ENCODE measurements at regions not wholly inside any gene's neighbourhood (a gene's known extent, or its start where the extent isn't known, plus 50 kb on each side); places are given as distances from the start of the nearest gene placed in this dataset.
"Not testable (repeated sequence)": the region's sequence is repeated elsewhere in the genome, so short reads cannot be mapped to it uniquely, and the experiment has no call there.

- DNase-seq (ENCODE audit: low spot score): no peak
- Histone ChIP-seq H4K8ac (ENCODE audit: low read depth, low read length) (no peak overlapping the region), H2BK15ac (ENCODE audit: low read length) (no peak overlapping the region), H2BK120ac (ENCODE audit: low read depth, low read length) (no peak overlapping the region), H3K79me1 (ENCODE audit: low read depth, low read length) (no peaks in the 10 kb centered on the region), H3K36me3 (replicated peaks in 1 of 2; ENCODE audit: control insufficient read depth in 2 of 2, insufficient read depth in 2 of 2, low read length in 2 of 2) (no peaks in the 10 kb centered on the region), H3K27me3 (ENCODE audit: control insufficient read depth in 3 of 3, insufficient read depth in 3 of 3, low read depth in 1 of 3, low read length in 3 of 3) (no peaks in the 10 kb centered on the region), H3K9ac (ENCODE audit: low read depth, low read length, poor library complexity) (no peak overlapping the region), H3K27ac (replicated peaks; ENCODE audit: low read length) (no peak overlapping the region), H3K4me2 (ENCODE audit: insufficient read depth, low read length, poor library complexity, severe bottlenecking) (no peak overlapping the region), H2BK12ac (ENCODE audit: low read length) (no peak overlapping the region), H2AFZ (ENCODE audit: low read length) (peak overlapping the region; percentile 39), H3K9me3 (replicated peaks in 1 of 2; ENCODE audit: control insufficient read depth in 2 of 2, insufficient read depth in 1 of 2, low read depth in 1 of 2, low read length in 2 of 2) (no peaks in the 10 kb centered on the region), H3K18ac (ENCODE audit: low read length) (no peak overlapping the region), H3K14ac (ENCODE audit: low read length) (no peak overlapping the region), H3K23ac (ENCODE audit: low read depth, low read length, poor library complexity) (no peak overlapping the region), H3K4ac (ENCODE audit: low read length) (no peak overlapping the region), H2BK5ac (ENCODE audit: low read length) (no peak overlapping the region), H4K91ac (ENCODE audit: low read depth, low read length, poor library complexity) (no peak overlapping the region), H3K4me3 (ENCODE audit: low read length in 2 of 2) (no peak overlapping the region), H3K4me1 (ENCODE audit: control insufficient read depth in 2 of 2, insufficient read depth in 1 of 2, low read depth in 1 of 2, low read length in 2 of 2) (no peaks in the 10 kb centered on the region), H2AK5ac (ENCODE audit: low read depth, low read length) (no peak overlapping the region)
- no CpG with 5 or more reads among the region's 1 CpG for WGBS, 2 donors (ENCODE audit: extremely low coverage in 2 of 2, insufficient read length in 2 of 2, insufficient replicate concordance in 1 of 2)
These were observed 857.4 kb downstream of the EFNB2 start for GRCh38 chr13:105678072-105678471.

GRCh38 chr13:105672881-105673280 lies 862.6 kb downstream of the EFNB2 start:
- no peak overlapping the region for H4K91ac ChIP-seq (ENCODE audit: low read depth, low read length, poor library complexity)
- no peak overlapping the region for H2AK5ac ChIP-seq (ENCODE audit: low read depth, low read length)
- H3K4ac ChIP-seq (ENCODE audit: low read length): no peak overlapping the region
- no peak overlapping the region for H4K8ac ChIP-seq (ENCODE audit: low read depth, low read length)
- no peak for DNase-seq (ENCODE audit: low spot score)
- WGBS, 2 donors (ENCODE audit: extremely low coverage in 2 of 2, insufficient read length in 2 of 2, insufficient replicate concordance in 1 of 2): no CpG with 5 or more reads among the region's 4 CpGs
- H3K14ac ChIP-seq (ENCODE audit: low read length): no peak overlapping the region
- no peaks in the 10 kb centered on the region for H3K9me3 ChIP-seq (replicated peaks in 1 of 2; ENCODE audit: control insufficient read depth in 2 of 2, insufficient read depth in 1 of 2, low read depth in 1 of 2, low read length in 2 of 2)
- no peak overlapping the region for H2BK120ac ChIP-seq (ENCODE audit: low read depth, low read length)
- H3K18ac ChIP-seq (ENCODE audit: low read length): no peak overlapping the region
- no peaks in the 10 kb centered on the region for H3K79me1 ChIP-seq (ENCODE audit: low read depth, low read length)
- H3K36me3 ChIP-seq (replicated peaks in 1 of 2; ENCODE audit: control insufficient read depth in 2 of 2, insufficient read depth in 2 of 2, low read length in 2 of 2): no peaks in the 10 kb centered on the region
- H3K23ac ChIP-seq (ENCODE audit: low read depth, low read length, poor library complexity): no peak overlapping the region
- H3K4me1 ChIP-seq (ENCODE audit: control insufficient read depth in 2 of 2, insufficient read depth in 1 of 2, low read depth in 1 of 2, low read length in 2 of 2): no peaks in the 10 kb centered on the region
- no peak overlapping the region for H3K27ac ChIP-seq (replicated peaks; ENCODE audit: low read length)
- no peak overlapping the region for H3K9ac ChIP-seq (ENCODE audit: low read depth, low read length, poor library complexity)
- no peaks in the 10 kb centered on the region for H3K27me3 ChIP-seq (ENCODE audit: control insufficient read depth in 3 of 3, insufficient read depth in 3 of 3, low read depth in 1 of 3, low read length in 3 of 3)
- H2AFZ ChIP-seq (ENCODE audit: low read length): no peak overlapping the region
- no peak overlapping the region for H3K4me2 ChIP-seq (ENCODE audit: insufficient read depth, low read length, poor library complexity, severe bottlenecking)
- H2BK15ac ChIP-seq (ENCODE audit: low read length): no peak overlapping the region
- H2BK5ac ChIP-seq (ENCODE audit: low read length): no peak overlapping the region
- no peak overlapping the region for H3K4me3 ChIP-seq (ENCODE audit: low read length in 2 of 2)
- no peak overlapping the region for H2BK12ac ChIP-seq (ENCODE audit: low read length)

GRCh38 chr13:105671131-105671530 lies 864.3 kb downstream of the EFNB2 start:
- H4K8ac ChIP-seq (ENCODE audit: low read depth, low read length); H2BK12ac ChIP-seq (ENCODE audit: low read length); H3K27ac ChIP-seq (replicated peaks; ENCODE audit: low read length); H4K91ac ChIP-seq (ENCODE audit: low read depth, low read length, poor library complexity); H3K4me1 ChIP-seq (ENCODE audit: control insufficient read depth in 2 of 2, insufficient read depth in 1 of 2, low read depth in 1 of 2, low read length in 2 of 2); H2BK120ac ChIP-seq (ENCODE audit: low read depth, low read length); H2BK5ac ChIP-seq (ENCODE audit: low read length); H3K9ac ChIP-seq (ENCODE audit: low read depth, low read length, poor library complexity); H3K9me3 ChIP-seq (replicated peaks in 1 of 2; ENCODE audit: control insufficient read depth in 2 of 2, insufficient read depth in 1 of 2, low read depth in 1 of 2, low read length in 2 of 2); H2AK5ac ChIP-seq (ENCODE audit: low read depth, low read length); H2AFZ ChIP-seq (ENCODE audit: low read length); H3K23ac ChIP-seq (ENCODE audit: low read depth, low read length, poor library complexity); H3K27me3 ChIP-seq (ENCODE audit: control insufficient read depth in 3 of 3, insufficient read depth in 3 of 3, low read depth in 1 of 3, low read length in 3 of 3); H3K14ac ChIP-seq (ENCODE audit: low read length); H3K4me3 ChIP-seq (ENCODE audit: low read length in 2 of 2); H3K4ac ChIP-seq (ENCODE audit: low read length); H3K79me1 ChIP-seq (ENCODE audit: low read depth, low read length); H3K4me2 ChIP-seq (ENCODE audit: insufficient read depth, low read length, poor library complexity, severe bottlenecking); H2BK15ac ChIP-seq (ENCODE audit: low read length); DNase-seq (ENCODE audit: low spot score); H3K18ac ChIP-seq (ENCODE audit: low read length); H3K36me3 ChIP-seq (replicated peaks in 1 of 2; ENCODE audit: control insufficient read depth in 2 of 2, insufficient read depth in 2 of 2, low read length in 2 of 2): not testable (repeated sequence)
- no CpG with 5 or more reads among the region's 9 CpGs for WGBS, 2 donors (ENCODE audit: extremely low coverage in 2 of 2, insufficient read length in 2 of 2, insufficient replicate concordance in 1 of 2)

- Histone ChIP-seq H4K8ac (ENCODE audit: low read depth, low read length) (no peak overlapping the region), H2AK5ac (ENCODE audit: low read depth, low read length) (no peak overlapping the region), H2BK5ac (ENCODE audit: low read length) (no peak overlapping the region), H3K27ac (replicated peaks; ENCODE audit: low read length) (no peak overlapping the region), H3K27me3 (ENCODE audit: control insufficient read depth in 3 of 3, insufficient read depth in 3 of 3, low read depth in 1 of 3, low read length in 3 of 3) (no peaks in the 10 kb centered on the region), H3K9ac (ENCODE audit: low read depth, low read length, poor library complexity) (no peak overlapping the region), H2BK15ac (ENCODE audit: low read length) (no peak overlapping the region), H3K4me1 (ENCODE audit: control insufficient read depth in 2 of 2, insufficient read depth in 1 of 2, low read depth in 1 of 2, low read length in 2 of 2) (no peaks in the 10 kb centered on the region), H2AFZ (ENCODE audit: low read length) (no peak overlapping the region), H4K91ac (ENCODE audit: low read depth, low read length, poor library complexity) (no peak overlapping the region), H3K18ac (ENCODE audit: low read length) (no peak overlapping the region), H3K4me2 (ENCODE audit: insufficient read depth, low read length, poor library complexity, severe bottlenecking) (no peak overlapping the region), H2BK120ac (ENCODE audit: low read depth, low read length) (no peak overlapping the region), H3K23ac (ENCODE audit: low read depth, low read length, poor library complexity) (no peak overlapping the region), H3K14ac (ENCODE audit: low read length) (no peak overlapping the region), H3K4me3 (ENCODE audit: low read length in 2 of 2) (no peak overlapping the region), H3K79me1 (ENCODE audit: low read depth, low read length) (no peaks in the 10 kb centered on the region), H3K4ac (ENCODE audit: low read length) (no peak overlapping the region), H3K9me3 (replicated peaks in 1 of 2; ENCODE audit: control insufficient read depth in 2 of 2, insufficient read depth in 1 of 2, low read depth in 1 of 2, low read length in 2 of 2) (no peaks in the 10 kb centered on the region), H3K36me3 (replicated peaks in 1 of 2; ENCODE audit: control insufficient read depth in 2 of 2, insufficient read depth in 2 of 2, low read length in 2 of 2) (no peaks in the 10 kb centered on the region), H2BK12ac (ENCODE audit: low read length) (no peak overlapping the region)
- DNase-seq (ENCODE audit: low spot score): no peak
- no CpG with 5 or more reads among the region's 3 CpGs for WGBS, 2 donors (ENCODE audit: extremely low coverage in 2 of 2, insufficient read length in 2 of 2, insufficient replicate concordance in 1 of 2)
These were observed 865.1 kb downstream of the EFNB2 start for GRCh38 chr13:105670179-105670990.

Data from neuronal stem cell (in vitro differentiated cells).